IPS-NIHi7 (cell line): ENCODE measurements at regions not wholly inside any gene's neighbourhood (a gene's known extent, or its start where the extent isn't known, plus 50 kb on each side); places are given as distances from the start of the nearest gene placed in this dataset.
"Not testable (repeated sequence)": the region's sequence is repeated elsewhere in the genome, so short reads cannot be mapped to it uniquely, and the experiment has no call there.

Source experiments
- DNase-seq: peaks from one replicate; pipeline ENCODE4 v3.0.0; 2012; ENCODE audit warnings: mixed read lengths; ENCODE audit errors: extremely low spot score

DNA sequence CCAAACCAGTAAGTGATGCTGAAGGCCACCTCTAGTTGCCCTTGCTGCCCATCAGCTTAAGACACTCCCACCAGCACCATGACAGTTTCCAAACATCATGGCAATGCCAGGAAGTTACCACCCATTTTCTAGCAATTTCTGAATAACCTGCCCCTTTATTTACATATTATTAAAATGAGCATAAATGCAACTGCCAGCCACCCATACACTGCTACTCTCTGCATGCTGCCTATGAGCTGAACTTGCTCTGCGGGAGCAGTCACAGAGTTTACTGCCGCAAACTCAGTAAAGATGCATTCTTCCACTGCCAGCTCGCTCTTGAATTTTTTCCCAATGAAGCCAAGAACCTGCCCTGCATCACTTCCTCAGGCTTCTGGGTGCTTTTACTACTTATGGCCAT is 212.6 kb downstream of the SH2D4B start:
- DNase-seq = no peak

DNA sequence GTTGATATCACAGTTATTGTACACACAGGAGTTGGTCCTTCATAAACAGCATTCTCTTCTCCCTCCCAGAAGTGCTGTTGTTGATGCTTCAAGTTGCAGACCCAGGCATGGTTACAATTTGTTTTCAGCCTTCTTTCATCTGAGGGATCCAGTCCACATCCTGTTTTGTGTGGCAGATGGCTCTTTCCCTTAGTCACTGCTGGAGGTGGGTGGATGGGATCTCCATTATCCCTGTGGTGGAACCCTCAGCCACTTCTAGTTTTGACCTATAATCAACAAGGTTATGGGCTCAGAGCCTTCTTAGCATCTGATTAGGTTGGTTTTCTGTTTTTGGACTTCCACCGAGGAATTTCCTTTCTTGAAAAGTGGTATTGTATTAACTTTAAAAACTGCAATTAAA is 214.2 kb downstream of the SH2D4B start:
- no peak for DNase-seq

DNA sequence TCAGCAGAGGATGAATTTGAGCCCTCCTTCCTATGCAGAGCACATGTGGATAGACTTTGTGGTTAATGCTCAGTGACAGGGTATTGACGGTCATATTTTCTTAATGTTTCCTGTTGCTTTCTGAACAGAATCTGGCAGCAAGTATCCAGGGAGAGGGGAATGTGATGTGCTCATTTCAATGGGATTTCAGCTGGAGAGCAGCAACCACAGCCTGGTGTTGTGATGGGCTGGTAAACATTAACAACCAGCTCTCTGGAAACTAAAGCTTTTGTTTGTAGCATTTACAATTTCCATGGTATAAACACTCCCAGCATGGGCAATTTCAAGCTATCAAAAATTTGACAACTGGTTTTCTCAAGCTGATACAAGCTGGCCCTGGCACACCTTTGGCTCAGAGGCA is 215.9 kb downstream of the SH2D4B start:
- DNase-seq = no peak

DNA sequence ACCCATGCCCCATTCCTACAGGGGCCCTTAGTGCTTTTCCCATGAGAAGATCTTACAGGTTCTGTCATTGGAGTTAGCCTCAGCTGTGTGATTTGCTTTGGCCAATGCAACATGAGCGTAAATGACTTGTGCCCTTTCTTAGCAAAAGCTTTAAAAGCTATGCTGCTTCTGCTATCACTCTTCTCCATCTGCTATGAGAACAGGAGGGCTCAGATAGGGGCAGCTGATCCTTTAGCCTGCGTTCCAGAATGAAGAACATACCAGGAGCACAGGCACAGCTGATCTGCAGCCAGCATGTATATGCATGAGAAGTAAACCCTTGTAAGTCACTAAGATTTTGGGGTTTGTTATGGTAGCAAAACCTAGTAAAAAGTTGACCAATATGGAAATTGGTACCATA is 218.2 kb downstream of the SH2D4B start:
- no peak for DNase-seq

DNA sequence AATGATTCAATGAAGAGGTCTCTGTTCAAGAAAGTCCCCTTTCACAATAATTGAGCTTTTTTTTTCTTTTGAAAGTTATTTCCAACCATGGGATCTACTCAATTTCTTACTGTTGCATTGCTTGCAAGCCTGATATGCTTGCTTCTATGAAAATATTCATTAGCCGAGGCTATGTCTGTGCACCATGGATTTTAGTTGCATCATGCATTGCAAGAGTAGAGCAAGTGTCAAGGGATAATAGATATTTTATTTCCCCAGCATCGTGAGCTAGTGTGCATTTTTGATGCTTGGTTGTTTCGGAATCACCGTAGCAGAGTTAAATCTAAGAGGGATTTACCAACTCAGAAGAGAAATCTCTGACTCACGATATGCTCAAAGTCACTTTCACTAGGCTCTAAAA is 222.0 kb downstream of the SH2D4B start:
- no peak for DNase-seq

DNA sequence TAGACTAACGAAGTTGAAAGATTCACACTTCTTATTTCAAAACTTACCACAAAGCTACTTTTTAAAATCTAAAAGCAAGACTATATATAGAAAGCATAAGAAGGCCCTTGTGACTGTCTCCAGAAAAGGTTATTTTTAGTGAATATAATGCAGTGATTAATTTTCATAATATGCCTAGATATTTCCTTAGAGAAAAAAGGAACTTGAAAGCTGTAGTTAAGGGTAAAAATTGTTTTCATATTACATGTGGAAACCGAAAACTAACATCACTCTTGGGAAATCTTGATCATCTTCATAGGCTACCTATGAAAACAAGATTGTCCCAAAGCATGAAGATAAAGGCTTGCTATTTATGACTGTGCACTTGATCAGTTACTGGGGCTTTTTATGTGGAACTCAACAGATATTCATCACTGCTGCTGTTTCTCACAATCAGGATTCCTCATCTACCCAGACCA is 223.2 kb downstream of the SH2D4B start:
- no peak for DNase-seq

DNA sequence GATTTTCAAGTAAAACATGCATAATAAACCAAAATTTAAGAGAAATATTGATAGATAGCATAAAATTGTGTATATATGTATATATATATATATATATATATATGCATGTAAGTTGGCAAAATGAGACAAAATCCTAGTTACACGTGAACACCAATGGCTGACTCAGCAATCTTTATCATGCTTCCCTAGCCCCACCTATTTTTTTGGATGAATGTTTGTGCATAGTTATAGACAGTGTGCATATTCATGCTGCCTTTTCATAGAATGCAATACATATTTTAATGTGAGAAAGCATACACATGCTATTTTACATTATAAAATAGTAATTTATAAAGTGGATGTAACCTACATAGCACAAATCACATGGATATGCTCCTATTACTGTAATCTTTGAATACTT is 230.3 kb downstream of the SH2D4B start:
- DNase-seq = no peak

DNA sequence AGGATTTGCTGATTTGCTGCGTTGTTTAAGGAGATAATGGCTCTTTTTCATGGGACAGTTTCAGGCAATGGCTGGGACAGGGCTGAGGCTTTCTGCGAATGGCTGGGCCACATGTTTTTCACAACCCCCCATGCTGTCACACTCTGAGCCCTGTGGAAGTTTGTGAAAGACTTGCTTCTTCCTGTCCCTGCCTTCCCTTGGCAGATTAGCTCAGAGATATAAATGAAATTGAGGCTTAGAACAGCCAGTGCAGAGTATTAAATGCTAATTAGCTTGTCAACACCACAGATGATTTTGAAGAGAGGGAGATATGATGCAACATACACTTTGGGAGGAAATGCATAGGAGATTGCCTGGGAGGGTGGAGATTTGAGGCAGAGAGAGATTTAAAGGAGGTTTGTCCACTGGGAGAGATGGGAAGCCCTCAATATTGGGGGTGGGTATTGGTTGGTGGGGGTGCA is 232.0 kb downstream of the SH2D4B start:
- peak; percentile 14 for DNase-seq

DNA sequence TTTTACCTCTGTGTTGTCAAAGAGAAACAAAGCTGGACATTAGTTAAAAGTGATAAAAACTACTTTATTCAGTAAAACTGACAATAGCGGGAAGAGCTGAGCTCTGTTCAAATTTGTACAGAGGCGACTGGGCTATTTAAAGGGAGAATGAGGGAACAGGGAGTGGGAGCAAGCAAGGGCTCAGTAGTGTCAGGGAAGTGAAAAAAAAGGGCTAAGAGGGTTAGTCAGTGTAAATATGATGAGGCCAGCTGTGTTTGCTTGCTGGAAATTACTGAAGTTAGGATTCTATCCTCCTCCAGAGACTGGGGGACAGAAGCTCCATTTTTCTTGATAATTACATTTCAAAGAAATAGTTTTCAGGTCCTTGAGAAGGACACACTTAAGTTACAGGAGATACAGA is 232.5 kb downstream of the SH2D4B start:
- no peak for DNase-seq

DNA sequence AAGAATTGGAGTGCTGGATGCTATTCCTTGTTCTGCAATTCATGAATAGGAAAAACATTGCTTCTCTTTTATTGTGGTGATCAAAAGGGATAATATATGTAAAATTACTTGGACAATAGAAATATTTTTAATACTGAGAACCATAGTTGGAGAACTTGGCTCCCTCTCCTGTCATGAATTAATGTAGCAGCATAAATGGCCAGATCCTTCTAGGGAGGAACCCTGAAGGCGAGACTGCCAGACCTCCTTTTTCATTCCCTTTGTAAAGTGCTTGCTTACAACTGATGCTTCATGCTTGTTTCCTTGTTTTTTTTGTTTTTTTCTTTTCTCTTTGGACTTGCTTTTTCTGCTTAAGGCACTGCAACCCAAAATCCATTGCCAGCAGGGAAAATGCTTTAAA is 233.6 kb downstream of the SH2D4B start:
- no peak for DNase-seq

DNA sequence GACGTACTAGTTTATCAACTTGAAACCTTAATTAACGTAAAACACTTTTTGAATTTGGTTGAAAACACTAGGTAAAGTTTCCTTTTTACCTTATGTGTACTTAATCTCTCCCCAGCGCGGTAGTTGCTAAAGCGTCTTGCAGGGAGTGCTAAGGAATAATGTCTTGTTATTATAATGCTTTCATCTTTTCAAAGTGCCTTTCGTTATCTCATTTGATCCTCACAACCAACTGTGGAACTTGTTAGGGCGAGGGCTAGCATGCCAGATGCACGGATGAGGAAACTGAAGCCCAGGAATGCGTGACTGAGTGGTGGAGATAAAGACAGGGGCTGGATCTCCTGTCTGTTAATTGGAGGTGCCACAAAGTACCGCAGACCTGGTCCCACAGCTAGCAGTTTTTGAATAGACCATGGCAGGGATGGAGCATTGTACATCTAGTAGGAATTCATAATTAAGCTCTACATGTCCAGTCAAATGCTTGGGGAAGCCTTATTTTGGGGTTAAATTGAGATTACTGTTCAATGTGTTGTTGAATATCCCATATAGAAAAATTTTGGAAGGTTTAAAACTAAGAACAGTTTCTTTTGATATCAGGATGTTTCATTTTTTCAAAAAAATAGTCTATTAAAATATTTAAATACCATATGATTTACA is 234.3 kb downstream of the SH2D4B start:
- no peak for DNase-seq

DNA sequence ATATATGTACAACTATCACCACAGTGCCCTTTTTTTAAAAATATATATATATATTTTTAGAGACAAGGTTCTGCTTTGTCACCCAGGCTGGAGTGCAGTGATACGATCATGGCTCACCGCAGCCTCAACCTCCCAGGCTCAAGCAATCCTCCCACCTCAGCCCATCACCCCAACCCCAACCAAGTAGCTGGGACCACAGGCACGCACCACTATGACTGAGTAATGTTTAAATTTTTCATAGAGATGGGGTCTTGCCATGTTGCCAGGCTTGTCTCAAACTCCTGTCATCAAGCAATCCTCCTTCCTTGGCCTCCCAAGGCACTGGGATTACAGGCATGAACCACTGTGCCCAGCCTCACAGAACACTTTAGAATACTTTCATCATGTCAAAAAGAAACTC is 234.9 kb downstream of the SH2D4B start:
- DNase-seq = no peak

DNA sequence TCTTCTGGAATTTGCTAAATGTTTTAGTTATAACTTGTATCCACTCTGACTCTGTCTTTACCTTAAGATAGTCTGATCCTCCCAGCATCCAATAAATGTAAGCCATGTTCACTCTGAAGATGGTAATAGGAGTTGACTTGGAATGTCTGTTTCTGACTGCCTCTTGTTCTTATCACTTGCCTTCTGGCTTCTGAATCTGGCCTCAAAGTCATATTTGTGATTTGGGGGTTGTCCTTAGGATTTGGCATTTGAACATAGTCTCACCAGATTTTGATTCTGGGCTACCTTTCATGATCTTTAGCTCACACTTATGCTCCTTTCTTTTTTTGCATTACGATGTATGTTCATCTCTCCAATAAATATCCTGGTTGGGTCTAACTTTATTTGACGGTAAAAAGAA is 247.0 kb downstream of the SH2D4B start:
- DNase-seq = no peak

DNA sequence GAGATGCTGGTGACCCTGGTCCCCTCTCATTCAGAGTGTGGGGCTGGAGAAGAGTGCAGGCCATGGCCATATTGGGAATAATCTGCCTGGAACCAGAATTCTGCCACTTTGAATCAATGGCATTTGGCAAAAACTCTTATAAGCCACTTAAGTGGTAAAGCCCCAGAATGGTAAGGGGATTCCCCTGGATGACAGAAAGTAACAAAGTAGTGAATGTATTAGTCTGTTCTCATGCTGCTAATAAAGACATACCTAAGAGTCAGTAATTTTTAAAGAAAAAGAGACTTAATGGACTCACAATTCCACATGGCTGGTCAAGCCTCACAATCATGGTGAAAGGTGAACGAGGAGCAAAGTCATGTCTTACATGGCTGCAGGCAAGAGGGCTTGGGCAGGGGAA is 248.6 kb downstream of the SH2D4B start:
- DNase-seq = no peak

DNA sequence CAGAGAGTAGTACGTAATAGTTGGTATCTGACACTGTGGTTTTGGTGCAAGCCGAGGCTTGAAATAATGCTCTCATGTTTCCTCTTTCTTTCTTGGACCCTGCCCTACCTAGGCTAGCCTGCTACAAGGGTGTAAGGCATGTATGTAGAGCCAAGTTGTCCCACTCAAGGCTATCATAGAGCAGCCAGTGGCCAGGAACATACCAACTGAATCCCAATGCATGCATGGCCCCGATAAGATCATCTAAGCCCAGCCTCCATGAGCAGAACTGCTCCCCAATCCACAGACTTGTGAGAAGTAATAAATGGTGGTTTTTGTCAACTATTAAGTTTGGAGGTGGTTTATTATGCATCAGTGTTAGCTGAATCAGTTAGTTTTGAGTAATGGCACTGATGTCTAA is 250.2 kb downstream of the SH2D4B start:
- DNase-seq = no peak

DNA sequence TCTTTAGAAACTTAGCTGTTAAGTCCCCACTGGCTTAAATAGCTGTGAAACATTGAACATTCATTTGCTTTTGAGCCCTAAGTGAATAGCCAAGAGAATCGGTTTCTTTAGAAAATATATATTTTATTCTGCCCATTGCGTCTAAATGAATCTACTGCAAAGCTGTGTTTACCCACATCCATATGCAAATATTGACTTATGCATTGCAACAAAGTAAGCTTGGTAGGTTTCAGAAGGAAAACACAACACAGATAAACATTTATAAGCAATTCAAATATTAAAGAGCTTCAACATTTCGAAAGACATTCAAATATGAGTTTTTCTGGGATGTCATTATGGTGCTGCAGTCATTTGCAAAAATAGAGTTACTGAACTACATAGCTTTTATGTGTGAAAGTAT is 257.3 kb downstream of the SH2D4B start:
- DNase-seq = no peak

DNA sequence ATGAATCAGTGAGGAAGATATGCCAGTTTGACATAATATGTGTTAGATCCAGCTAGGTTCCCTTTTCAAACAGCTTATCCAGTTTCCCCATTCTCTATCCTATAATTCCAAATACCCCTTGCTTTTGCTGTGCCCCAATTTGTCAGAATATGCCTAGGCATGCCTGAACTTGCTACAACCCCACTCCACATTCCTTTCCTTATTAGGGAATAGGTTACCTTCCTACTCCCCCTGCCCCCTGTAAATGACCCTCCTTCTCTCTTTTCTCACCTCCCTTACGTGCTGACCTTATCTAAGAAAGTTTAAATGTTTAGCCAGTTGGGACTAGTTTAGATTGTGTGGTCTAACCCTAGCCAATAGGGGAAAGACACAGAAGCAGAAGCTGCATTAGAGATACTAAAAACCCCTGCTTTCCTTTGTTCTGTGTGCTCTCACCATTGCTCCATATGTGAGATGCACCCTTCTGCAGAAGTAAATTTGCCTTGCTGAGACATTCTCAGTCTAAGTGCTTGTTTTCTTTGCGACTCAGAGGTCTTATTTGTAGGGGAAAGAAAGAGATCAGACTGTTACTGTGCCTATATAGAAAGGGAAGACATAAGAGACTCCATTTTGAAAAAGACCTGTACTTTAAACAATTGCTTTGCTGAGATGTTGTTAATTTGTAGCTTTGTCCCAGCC is 267.8 kb downstream of the SH2D4B start:
- no peak for DNase-seq

DNA sequence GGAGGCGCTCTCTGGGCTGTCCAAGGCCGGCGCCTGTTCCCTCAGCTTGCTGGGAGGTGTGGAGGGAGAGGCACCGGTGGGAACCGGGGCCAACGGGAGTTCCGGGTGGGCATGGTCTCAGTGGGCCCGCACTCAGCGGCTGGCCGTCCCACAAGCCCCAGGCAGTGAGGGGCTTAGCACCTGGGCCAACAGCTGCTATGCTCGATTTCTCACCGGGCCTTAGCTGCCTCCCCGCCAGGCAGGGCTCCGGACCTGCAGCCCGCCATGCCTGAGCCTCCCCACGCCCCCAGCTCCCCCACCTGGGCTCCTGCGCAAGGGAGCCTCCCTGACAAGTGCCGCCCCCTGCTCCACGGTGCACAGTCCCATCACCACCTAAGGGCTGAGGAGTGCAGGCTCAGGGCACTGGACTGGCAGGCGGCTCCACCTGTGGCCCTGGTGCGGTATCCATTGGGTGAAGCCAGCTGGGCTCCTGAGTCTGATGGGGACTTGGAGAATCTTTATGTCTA is 276.5 kb downstream of the SH2D4B start:
- DNase-seq = no peak

DNA sequence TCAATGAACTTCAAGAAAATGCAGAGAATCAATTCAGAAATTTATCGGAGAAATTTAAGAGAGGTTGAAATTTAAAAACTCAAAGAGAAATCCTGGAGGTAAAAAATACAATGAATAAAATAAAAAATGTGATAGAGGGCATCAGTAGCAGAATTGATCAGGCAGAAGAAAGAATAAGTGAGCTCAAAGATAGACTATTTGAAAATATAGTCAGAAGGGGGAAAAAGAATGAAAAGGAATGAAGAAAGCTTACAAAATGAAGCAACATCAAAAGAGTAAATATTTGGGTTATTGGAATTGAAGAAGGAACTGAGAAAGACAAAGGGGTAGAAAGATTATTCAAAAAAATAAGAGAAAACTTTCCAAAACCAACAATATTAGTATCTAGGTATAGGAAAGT is 291.4 kb downstream of the SH2D4B start:
- DNase-seq = no peak

DNA sequence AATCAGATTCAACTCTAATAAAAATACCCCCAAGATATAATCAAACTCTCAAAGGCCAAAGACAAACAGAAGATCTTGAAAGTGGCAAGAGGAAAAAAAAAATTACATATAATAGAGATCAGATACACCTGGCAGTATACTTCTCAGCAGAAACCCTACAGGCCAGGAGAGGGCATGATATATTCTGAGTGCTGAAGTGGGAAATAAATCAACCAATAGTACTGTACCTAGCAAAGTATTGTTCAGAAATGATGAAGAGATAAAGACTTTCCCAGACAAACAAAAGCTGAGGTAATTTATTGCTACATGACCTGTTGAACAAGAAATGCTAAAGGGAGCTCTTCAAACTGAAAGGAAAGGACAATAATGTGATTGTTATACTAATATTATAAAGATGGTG is 291.9 kb downstream of the SH2D4B start:
- no peak for DNase-seq

DNA sequence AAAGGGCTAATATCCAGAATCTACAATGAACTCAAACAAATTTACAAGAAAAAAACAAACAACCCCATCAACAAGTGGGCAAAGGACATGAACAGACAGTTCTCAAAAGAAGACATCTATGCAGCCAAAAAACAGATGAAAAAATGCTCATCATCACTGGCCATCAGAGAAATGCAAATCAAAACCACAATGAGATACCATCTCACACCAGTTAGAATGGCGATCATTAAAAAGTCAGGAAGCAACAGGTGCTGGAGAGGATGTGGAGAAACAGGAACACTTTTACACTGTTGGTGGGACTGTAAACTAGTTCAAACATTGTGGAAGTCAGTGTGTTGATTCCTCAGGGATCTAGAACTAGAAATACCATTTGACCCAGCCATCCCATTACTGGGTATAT is 295.0 kb downstream of the SH2D4B start:
- not testable (repeated sequence) for DNase-seq

DNA sequence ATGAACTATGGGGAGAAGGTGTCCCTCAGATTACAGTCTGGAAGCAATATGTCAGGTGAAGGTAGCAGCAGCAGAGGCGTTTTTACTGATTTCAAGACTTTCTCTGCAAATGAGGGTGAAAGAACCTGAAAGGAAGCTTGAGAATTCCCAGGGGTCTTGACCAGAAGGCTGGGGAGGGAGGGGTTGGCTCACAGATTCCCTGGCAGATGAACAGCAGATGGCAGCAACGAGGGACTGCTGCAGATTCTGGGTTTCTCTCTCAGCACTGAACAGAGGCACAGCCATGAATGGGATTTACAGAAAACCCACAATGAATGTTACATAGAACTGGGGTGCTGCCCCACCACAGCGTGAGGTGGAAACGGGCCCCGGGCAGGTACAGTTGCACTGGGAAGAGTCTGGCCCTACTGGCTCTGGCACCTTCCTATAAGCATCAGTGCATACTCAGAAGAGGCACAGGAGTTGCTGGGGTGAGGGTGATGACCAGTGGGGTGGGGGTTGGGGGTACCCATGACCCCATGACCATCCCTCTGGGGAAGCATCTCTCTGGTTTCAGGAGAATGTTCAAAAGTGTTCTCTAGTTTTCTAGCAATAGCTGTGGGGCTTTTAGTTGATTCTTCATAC is 317.8 kb downstream of the SH2D4B start:
- peak; percentile 81 for DNase-seq

DNA sequence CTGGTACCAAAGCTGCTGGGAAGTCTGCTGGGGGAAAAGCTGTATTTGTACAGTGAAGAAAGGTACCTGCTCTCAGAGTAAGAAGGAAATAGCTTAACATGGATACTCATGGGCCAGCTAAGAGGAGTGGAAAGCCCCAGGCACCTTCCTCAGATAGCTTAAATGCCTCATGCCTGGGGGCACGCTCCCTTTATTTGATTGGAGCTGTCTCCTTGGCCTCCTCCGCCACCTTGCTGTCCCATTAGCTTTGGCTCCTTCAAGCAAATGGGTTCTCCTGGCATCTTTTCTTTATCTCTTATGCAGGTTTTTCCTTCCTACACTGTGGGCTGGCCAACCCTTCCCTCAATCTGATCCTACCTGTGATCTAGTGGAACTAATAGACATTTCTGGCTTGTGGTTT is 318.5 kb downstream of the SH2D4B start:
- DNase-seq = no peak
